GM21786 (cell line): ENCODE measurements at regions not wholly inside any gene's neighbourhood (a gene's known extent, or its start where the extent isn't known, plus 50 kb on each side); places are given as distances from the start of the nearest gene placed in this dataset.

Experiments used
- ATAC-seq: cut with Tn5 transposase; IDR thresholded peaks from one replicate; pipeline ENCODE4 v1.9.1; 2021; ENCODE audit not compliant: unreplicated experiment

DNA sequence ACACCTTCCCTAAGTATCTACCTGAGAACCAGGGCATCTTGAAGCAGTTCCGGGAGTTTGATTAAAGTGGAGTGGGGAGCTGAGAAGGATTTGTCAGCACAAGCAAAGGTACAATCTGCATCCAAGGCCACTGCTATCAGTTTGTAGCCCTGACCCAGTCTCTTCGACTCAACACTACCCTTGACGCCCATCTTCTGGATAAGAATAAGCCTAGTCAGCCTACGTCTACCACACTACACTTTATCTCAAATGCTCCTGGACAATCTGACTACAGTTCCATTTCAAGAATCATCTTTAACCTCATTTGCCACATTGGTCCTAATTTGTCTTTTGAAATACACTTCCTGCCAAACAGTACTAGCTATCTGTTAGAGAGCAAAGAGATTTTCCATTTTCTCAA, 134.1 kb upstream of the C1GALT1 start:
- no peak for ATAC-seq

GRCh38 chr7:7051206-7051877, 131.0 kb upstream of the C1GALT1 start:
- peak; percentile 88 for ATAC-seq

DNA sequence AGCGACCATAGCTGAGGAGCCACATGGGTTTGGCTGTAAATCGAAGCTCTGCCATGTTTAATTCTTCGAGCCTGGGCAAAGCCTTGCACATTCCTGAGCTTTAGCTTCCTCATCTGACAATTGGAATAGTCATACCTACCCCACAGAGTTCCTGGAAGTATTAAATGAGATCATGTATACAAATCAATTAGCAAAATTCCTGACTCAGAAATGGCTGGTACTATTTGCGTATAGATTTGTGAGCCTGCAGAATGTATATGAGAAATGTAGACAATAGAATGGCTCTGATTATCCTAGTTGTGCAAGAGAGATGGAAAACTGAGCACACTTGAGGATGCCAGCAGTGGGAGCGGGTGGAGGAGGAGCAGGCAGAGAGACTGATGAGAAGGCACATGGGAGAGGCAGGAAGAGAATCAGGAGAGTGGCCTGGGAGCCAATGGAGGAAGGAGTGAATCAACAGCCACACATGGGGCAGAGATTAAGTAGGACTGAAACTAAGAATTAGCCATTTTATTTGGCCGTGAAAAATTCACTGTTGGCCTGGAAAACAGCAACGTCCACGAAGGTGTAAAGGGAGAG, 128.0 kb upstream of the C1GALT1 start:
- no peak for ATAC-seq

GRCh38 chr7:7060828-7061599, 121.3 kb upstream of the C1GALT1 start:
- ATAC-seq, result no peak

DNA sequence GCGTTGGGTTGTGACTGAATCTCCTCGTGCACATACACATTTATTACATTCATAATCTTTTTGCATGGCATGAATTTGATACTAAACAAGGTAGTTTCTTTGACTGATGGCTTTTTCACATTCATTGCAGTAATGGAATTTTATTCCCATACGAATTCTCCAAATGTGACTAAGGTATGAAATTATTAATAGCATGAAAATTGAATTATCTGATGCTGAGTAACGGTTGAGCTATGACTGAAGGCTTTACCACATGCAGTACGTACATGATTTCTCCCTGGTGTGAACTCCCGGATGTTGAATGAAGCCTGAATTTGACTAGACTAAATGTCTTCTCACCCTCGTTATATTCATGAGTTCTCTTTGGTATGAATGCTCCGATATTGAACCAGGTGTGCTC, 104.4 kb upstream of the C1GALT1 start:
- no peak for ATAC-seq

DNA sequence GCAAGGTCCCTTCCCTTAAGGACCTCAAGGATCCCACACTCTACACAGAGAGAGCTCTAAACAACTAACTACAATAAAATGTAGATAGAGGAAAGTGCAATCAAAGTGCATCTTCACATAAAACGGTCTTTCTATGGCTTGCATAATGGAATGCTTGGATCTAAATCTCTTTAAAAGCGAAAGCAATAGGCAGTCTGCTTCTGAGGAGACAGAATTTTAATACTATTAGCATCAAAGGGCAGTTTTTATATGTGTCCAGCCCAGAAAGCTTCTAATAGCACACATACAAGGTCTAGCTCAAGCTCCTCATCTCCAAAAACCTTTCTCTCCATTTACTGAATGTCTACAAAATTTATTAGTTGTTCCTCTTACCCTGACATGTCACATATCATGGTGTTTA, 101.5 kb upstream of the C1GALT1 start:
- no peak for ATAC-seq

GRCh38 chr7:7090460-7090859, 91.9 kb upstream of the C1GALT1 start:
- no peak for ATAC-seq

- ATAC-seq, result no peak
Observed at GRCh38 chr7:7098280-7098818, 84.0 kb upstream of the C1GALT1 start.

DNA sequence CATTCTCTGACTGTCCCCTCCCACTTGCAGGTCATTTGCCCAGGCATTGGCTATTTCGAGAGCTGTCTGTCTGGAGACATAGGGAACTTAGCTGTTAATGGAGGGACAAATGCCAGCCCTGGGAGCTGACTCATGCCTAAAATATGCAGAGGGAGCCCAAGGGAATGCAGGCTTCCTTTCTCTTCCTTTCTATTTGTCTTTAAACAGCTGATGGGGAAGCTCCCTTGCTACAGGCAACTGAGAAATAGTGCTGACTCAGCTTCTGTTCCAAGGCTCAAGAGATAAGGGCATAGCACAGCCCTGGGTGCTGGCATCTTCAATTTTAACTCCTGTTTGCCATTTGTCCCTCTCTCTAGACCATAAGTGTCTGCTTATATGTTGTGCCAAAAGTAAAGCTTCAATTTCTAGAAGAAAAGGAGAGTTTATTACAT, 82.7 kb upstream of the C1GALT1 start:
- ATAC-seq, result no peak

DNA sequence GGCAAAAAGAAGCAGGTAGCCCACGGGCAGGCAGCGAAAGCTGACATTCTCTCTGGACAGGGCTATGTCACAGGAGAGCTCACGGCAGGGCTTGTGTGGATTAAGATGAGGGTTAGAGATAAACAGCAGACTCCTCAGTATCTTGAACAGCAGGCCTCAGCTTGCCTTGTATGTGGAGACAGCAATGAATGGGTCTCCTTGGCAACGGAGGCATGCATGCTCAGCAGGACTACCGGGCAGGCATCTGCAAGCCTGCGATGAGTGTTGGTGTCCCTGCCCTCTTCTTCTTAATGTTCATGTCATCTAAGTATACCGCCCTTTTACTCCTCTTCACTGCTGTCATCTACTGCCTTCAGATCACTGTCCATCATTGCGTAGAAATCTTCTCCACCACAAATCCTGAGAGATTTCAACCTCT, 81.9 kb upstream of the C1GALT1 start:
- no peak for ATAC-seq

DNA sequence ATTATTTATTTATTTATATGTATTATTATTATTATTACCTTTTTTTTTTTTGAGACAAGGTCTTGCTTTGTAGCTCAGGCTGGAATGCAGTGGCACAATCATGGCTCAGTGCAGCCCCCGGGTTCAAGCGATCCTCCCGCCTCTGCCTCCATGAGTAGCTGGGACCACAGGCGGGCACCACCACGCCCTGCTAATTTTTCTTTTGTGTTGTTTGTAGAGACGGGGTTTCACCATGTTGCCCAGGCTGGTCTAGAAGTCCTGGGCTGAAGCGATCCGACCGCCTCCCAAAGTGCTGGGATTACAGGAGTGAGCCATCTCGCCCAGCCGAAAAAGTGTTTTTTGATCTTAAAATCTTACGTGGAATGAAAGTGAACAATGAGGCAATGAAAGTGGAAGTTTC, 79.4 kb upstream of the C1GALT1 start:
- ATAC-seq, result no peak

DNA sequence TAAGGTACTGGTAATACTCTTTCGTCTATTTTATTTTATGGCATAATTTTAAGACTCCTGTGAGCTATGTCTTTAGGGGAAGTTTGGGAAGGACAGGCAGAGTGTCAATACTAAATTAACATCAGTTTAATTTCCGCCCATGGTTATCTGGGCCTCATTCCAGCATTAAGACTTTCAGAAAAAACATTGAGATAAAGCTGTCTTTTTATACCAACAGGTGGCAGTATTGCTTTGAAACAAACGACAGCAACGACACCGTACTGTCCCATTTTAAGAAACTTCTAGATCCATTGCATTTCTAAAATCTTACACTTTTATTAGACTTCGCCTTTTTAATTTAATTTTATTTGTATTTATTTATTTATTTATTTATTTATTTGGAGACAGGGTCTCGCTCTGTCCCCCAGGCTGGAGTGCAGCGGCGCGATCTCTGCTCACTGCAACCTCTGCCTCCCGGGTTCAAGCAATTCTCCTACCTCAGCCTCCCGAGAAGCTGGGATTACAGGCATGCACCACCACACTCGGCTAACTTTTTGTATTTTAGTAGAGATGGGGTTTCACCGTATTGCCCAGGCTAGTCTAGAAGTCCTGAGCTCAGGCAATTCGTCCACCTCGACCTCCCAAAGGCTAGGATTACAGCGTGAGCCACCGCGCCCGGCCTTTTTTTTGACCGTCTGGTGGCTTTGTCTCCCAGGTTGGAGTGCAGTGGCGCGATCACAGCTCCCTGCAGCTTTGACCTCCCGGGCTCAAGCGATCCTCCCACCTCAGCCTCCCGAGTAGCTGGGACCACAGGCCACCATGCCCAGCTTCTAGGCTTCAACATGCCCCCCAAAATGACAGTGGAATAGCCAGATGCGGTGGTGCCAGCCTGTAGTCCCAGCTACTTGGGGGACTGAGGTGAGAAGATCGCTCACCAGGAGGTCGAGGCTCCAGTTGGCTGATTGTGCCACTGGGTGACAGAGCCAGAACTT, 78.7 kb upstream of the C1GALT1 start:
- ATAC-seq, result peak; percentile 74

DNA sequence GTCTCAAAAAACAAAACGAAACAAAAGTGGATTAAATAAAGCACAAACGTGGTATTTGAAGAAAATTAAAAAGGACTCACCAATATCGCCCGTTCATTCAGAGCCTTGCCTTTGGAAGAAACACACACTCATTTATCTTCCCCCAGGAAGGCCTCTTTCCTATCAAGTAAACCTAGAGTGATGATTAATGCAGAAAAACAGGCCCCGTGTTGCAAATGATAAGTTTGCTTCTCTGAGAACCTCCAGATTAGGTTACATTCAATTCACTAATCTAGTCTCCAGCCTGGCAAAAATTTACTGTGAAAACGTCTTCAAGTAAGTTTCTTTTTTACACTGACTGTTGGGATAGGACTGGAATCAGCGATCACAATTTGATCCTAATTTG, 78.0 kb upstream of the C1GALT1 start:
- no peak for ATAC-seq

- ATAC-seq, result no peak
Observed at GRCh38 chr7:7104971-7105370, 77.4 kb upstream of the C1GALT1 start.

GRCh38 chr7:7105800-7106582, 76.4 kb upstream of the C1GALT1 start:
- ATAC-seq, result no peak

DNA sequence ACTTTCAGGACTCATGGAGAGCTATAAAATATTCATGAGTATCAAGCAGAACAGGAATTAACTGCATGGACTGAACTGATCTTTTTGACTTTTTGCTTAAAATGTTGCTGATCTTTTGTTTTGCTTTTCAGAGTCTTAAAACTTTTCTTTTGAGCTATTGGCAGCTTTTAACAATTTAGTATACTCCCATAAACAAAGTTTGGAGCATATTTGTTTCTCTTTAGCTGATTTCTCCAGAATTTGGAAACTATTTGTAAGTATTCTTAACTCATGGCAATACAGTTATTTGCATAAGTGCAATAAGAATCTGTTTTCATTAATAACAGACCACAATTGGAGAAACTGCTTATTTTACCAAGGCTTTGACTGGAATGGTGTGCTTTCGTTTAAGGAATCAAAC, 73.4 kb upstream of the C1GALT1 start:
- ATAC-seq, result no peak

DNA sequence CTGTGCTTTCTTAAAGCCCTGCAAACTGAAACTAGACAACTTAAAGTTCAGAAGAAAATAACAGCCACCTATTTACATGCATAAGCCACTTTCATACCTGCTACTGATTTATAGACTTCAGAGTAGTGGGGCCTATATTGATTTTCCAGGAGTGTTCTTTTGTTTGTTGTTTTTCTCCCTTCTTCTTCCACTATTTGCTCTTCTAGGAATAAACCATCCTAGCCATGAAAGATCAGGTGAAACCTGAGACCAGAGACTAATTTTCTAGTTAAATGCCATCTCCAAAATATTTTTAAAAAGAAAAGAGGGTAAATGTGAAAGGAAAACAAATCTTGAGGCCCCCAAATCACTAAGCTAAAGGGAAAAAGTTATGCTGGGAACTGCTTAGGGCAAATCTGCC, 72.4 kb upstream of the C1GALT1 start:
- no peak for ATAC-seq

DNA sequence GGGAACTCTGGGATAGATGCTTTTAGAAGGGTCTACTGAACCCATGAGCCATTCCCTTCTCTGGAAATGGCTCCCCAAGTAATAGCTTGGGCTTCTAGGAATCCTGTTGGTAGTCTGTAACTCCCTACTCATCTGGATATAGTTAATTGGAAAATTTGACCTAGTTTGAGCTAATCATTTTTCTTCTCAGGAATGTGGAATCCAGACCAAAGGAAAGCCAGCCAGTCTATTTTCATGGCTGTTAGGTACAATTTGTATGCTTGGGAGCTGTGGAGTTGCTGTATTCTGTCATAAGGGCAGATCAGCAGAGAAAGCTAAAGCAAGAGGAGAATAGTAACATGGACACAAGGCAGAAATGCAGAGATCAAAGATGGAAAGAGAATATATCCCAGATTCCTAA, 71.6 kb upstream of the C1GALT1 start:
- no peak for ATAC-seq

DNA sequence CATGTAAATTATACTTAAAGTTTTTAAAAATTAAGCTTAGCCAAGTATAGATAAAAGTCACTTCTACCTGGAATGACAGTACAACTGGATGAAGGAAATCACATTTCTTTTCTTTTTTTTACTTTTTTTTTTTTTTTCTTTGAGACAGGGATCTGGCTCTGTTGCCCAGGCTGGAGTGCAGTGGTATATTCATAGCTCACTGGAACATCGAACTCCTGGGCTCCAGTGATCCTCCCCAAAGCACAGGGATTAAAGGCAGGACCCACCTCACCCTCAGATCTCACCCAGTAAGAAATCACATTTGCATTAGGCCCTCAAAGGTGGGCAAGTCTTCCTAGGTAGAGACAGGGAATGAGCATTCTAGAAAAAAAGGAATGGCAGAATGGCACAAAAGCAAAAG, 69.5 kb upstream of the C1GALT1 start:
- no peak for ATAC-seq
